Activated CD4-positive, alpha-beta T cell treated with anti-CD3 and anti-CD28 coated beads for 48 hours (primary cell): ENCODE measurements at regions not wholly inside any gene's neighbourhood (a gene's known extent, or its start where the extent isn't known, plus 50 kb on each side); places are given as distances from the start of the nearest gene placed in this dataset.
A peak's percentile ranks its signal among the peaks of the same experiment; 100 is the strongest.

ENCODE experiments used
- DNase-seq: peaks from one replicate; pipeline ENCODE4 v3.0.0-alpha.2; 2020

GRCh38 chr2:104340162-104340561, 513.8 kb upstream of the POU3F3 start:
- DNase-seq: no peak

- DNase-seq: no peak
Observed at GRCh38 chr2:104340879-104341828, 512.8 kb upstream of the POU3F3 start.

GRCh38 chr2:104344306-104344705, 509.6 kb upstream of the POU3F3 start:
- DNase-seq: no peak

- DNase-seq: no peak
Observed at GRCh38 chr2:104344985-104345384, 508.9 kb upstream of the POU3F3 start.

GRCh38 chr2:104358122-104358521, 495.8 kb upstream of the POU3F3 start:
- DNase-seq: no peak

GRCh38 chr2:104361414-104361813, 492.5 kb upstream of the POU3F3 start:
- DNase-seq: no peak

GRCh38 chr2:104368089-104368488, 485.8 kb upstream of the POU3F3 start:
- no peak for DNase-seq

- no peak for DNase-seq
Observed at GRCh38 chr2:104371087-104371781, 482.7 kb upstream of the POU3F3 start.

GRCh38 chr2:104375206-104375605, 478.7 kb upstream of the POU3F3 start:
- no peak for DNase-seq

GRCh38 chr2:104378853-104379374, 475.0 kb upstream of the POU3F3 start:
- peak; percentile 6 for DNase-seq

- no peak for DNase-seq
Observed at GRCh38 chr2:104384961-104385360, 469.0 kb upstream of the POU3F3 start.

- DNase-seq: no peak
Observed at GRCh38 chr2:104385743-104386142, 468.2 kb upstream of the POU3F3 start.

GRCh38 chr2:104388296-104388695, 465.6 kb upstream of the POU3F3 start:
- no peak for DNase-seq

GRCh38 chr2:104402825-104403224, 451.1 kb upstream of the POU3F3 start:
- no peak for DNase-seq

GRCh38 chr2:104404526-104404925, 449.4 kb upstream of the POU3F3 start:
- DNase-seq: no peak

- no peak for DNase-seq
Observed at GRCh38 chr2:104405623-104406022, 448.3 kb upstream of the POU3F3 start.

- no peak for DNase-seq
Observed at GRCh38 chr2:104406261-104406726, 447.6 kb upstream of the POU3F3 start.

GRCh38 chr2:104407641-104408040, 446.3 kb upstream of the POU3F3 start:
- no peak for DNase-seq

GRCh38 chr2:104408266-104408665, 445.6 kb upstream of the POU3F3 start:
- DNase-seq: no peak

- DNase-seq: no peak
Observed at GRCh38 chr2:104410136-104410535, 443.8 kb upstream of the POU3F3 start.

GRCh38 chr2:104412384-104412783, 441.5 kb upstream of the POU3F3 start:
- DNase-seq: peak; percentile 48

- DNase-seq: no peak
Observed at GRCh38 chr2:104413890-104414289, 440.0 kb upstream of the POU3F3 start.

- no peak for DNase-seq
Observed at GRCh38 chr2:104415284-104415683, 438.6 kb upstream of the POU3F3 start.
